ENCODE measurements at regions not wholly inside any gene's neighbourhood (a gene's known extent, or its start where the extent isn't known, plus 50 kb on each side); places are given as distances from the start of the nearest gene placed in this dataset.

- TF ChIP-seq CHD7 (IDR thresholded peaks at IDR 0.05; ENCODE audit: insufficient replicate concordance, low read length), result no peak
- TF ChIP-seq MAFK (IDR thresholded peaks at IDR 0.05; ENCODE audit: low read depth, low read length), result no peak
- no peak for TF ChIP-seq TAF1 (IDR thresholded peaks at IDR 0.05; ENCODE audit: low read depth, low read length)
- TF ChIP-seq KDM1A (IDR thresholded peaks at IDR 0.05; ENCODE audit: borderline replicate concordance, low read length), result no peak
- no peak for TF ChIP-seq GTF2F1 (IDR thresholded peaks at IDR 0.05; ENCODE audit: borderline replicate concordance, low read depth, low read length)
- TF ChIP-seq GABPA (IDR thresholded peaks at IDR 0.05; ENCODE audit: borderline replicate concordance, insufficient read depth, low read length), result no peak
- no peak for TF ChIP-seq SP2 (IDR thresholded peaks at IDR 0.05; ENCODE audit: low read length)
- no peak for TF ChIP-seq CHD1 (IDR thresholded peaks at IDR 0.05; ENCODE audit: low read depth, low read length)
- TF ChIP-seq MAX (IDR thresholded peaks at IDR 0.05), result no peak
- TF ChIP-seq CBX5 (IDR thresholded peaks at IDR 0.05; ENCODE audit: low read depth, low read length), result no peak
- no peak for TF ChIP-seq EP300 (IDR thresholded peaks at IDR 0.05; ENCODE audit: borderline replicate concordance in 1 of 2, low read depth in 2 of 2, low read length in 2 of 2)
Measured at GRCh38 chr10:43884501-43885105, 235.9 kb upstream of the ZNF32 start (continued).

Measured in H1 (cell line).